ENCODE measurements at regions not wholly inside any gene's neighbourhood (a gene's known extent, or its start where the extent isn't known, plus 50 kb on each side); places are given as distances from the start of the nearest gene placed in this dataset.
"Not testable (repeated sequence)": the region's sequence is repeated elsewhere in the genome, so short reads cannot be mapped to it uniquely, and the experiment has no call there.

GRCh38 chr4:128684016-128684415, 125.5 kb upstream of the JADE1 start:
- no peak for DNase-seq (ENCODE audit: low read depth)
- H3K4me3 ChIP-seq (ENCODE audit: low read depth, low read length) = no peak overlapping the region
- TF ChIP-seq, protein P1, sequence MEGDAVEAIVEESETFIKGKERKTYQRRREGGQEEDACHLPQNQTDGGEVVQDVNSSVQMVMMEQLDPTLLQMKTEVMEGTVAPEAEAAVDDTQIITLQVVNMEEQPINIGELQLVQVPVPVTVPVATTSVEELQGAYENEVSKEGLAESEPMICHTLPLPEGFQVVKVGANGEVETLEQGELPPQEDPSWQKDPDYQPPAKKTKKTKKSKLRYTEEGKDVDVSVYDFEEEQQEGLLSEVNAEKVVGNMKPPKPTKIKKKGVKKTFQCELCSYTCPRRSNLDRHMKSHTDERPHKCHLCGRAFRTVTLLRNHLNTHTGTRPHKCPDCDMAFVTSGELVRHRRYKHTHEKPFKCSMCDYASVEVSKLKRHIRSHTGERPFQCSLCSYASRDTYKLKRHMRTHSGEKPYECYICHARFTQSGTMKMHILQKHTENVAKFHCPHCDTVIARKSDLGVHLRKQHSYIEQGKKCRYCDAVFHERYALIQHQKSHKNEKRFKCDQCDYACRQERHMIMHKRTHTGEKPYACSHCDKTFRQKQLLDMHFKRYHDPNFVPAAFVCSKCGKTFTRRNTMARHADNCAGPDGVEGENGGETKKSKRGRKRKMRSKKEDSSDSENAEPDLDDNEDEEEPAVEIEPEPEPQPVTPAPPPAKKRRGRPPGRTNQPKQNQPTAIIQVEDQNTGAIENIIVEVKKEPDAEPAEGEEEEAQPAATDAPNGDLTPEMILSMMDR (IDR thresholded peaks at IDR 0.05; ENCODE audit: insufficient read depth, low read depth, low read length) = no peak

DNA sequence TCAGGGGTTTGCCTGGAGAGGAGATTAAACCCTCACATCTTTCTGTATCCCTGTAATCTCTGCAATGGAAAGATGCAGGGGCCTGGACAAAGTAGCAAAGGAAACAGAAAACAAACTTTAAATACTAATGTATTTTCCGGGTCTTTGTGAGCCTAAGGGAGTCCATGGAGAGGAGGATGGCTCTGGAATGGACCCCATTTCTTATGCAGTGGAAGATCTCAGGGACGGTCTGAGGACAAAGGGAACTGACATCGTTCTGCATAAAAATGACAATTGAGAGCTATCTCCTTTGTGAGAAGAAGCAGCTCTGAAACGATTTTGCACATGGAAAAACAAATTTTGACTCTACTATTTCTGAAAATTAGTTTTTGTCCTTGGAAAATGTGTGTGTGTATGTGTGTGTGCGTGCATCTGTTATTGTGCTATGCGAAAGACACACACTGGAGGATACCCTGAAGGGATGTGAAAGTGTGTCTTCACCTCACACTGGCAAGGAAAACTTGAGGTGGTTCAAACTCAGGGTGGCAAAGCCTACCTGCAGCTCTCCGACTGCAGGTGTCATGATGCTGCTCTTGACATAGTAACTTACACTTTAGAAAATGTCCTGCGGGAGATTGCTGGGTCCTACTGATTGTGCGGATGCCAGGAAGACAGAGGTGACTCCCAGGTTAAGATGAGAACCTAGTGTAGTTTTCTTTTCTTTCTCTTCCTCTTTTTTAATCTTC, 126.4 kb upstream of the JADE1 start:
- DNase-seq (ENCODE audit: low read depth) = no peak
- TF ChIP-seq, protein P1 (IDR thresholded peaks at IDR 0.05; ENCODE audit: insufficient read depth, low read depth, low read length) = no peak
- no peak overlapping the region for H3K4me3 ChIP-seq (ENCODE audit: low read depth, low read length)

- DNase-seq (ENCODE audit: low read depth) = no peak
- H3K4me3 ChIP-seq (ENCODE audit: low read depth, low read length) = no peak overlapping the region
- TF ChIP-seq, protein P1 (IDR thresholded peaks at IDR 0.05; ENCODE audit: insufficient read depth, low read depth, low read length) = no peak
Measured at GRCh38 chr4:128676095-128676494, 133.4 kb upstream of the JADE1 start.

DNA sequence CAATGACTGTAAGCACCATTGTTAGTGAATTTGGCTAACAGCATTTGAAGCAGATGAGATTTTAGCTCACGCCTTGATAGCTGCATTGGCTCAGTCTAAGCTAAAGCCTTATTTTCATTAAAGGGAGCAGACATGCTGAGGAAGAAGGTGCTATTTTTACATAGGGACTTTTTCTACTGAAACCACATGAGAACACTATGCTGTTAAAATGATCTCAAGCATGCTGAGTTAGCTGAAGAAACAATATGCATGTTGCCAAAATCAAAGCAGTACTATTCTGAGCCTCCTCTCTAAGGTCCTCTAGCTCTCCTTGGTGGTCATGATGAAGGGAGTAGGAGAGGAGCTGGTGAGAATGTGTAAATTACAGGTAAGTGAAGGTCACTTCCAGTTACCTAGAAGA, 134.4 kb upstream of the JADE1 start:
- TF ChIP-seq, protein P1 (IDR thresholded peaks at IDR 0.05; ENCODE audit: insufficient read depth, low read depth, low read length) = no peak
- H3K4me3 ChIP-seq (ENCODE audit: low read depth, low read length) = no peak overlapping the region
- DNase-seq (ENCODE audit: low read depth) = no peak

DNA sequence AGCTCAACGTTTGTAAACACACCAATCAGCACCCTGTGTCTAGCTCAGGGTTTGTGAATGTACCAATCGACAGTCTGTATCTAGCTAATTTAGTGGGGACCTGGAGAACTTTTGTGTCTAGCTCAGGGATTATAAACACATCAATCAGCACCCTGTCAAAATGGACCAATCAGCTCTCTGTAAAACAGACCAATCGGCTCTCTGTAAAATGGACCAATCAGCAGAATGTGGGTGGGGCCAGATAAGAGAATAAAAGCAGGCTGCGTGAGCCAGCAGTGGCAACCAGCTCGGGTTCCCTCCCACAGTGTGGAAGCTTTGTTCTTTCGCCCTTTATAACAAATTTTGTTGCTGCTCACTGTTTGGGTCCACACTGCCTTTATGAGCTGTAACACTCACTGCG, 136.3 kb upstream of the JADE1 start:
- not testable (repeated sequence) for DNase-seq (ENCODE audit: low read depth); H3K4me3 ChIP-seq (ENCODE audit: low read depth, low read length)

GRCh38 chr4:128672596-128672995, 136.9 kb upstream of the JADE1 start:
- H3K4me3 ChIP-seq (ENCODE audit: low read depth, low read length); DNase-seq (ENCODE audit: low read depth): not testable (repeated sequence)

DNA sequence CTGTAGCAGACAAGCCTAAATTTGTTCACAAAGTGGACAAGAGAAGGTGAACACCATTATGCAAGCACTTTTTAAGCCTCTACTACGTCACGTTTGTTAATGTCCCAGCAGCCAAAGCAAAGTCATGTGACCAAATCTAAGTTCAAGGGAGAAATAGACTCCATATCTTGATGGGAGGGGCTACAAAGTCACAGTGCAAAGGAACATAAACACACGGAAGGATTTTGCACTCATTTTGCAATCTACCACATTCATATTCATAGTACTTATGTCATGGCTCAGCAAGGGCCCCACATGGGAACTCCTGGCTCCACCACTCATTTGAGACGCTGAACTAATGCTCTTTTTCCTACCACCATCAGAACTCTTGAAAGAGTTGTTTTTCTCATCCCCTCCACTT, 139.0 kb upstream of the JADE1 start:
- no peak overlapping the region for H3K4me3 ChIP-seq (ENCODE audit: low read depth, low read length)
- DNase-seq (ENCODE audit: low read depth) = peak; percentile 30
- TF ChIP-seq, protein P1 (IDR thresholded peaks at IDR 0.05; ENCODE audit: insufficient read depth, low read depth, low read length) = no peak

DNA sequence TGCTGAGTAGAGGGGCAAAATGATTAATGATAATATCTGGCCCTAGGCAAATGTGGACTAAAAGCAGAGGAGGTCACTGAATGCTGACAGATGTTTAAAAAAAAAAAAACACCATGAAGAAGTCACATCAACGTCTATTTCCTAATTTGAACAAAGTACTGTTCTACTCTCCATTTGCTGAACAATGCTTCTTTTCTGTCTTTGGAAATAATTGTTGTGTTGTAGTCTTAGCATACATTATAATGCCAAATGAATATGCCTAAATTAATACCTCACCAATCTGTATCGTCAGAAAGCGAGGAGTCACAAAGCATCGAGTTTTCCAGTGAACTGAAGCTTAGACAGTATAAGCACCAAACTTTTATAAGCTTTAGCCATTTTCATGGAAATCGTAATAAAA, 140.9 kb upstream of the JADE1 start:
- no peak for DNase-seq (ENCODE audit: low read depth)
- TF ChIP-seq, protein P1 (IDR thresholded peaks at IDR 0.05; ENCODE audit: insufficient read depth, low read depth, low read length) = no peak
- H3K4me3 ChIP-seq (ENCODE audit: low read depth, low read length) = no peak overlapping the region
